Kasumi-1 (cell line): ENCODE measurements at regions not wholly inside any gene's neighbourhood (a gene's known extent, or its start where the extent isn't known, plus 50 kb on each side); places are given as distances from the start of the nearest gene placed in this dataset.
"Not testable (repeated sequence)": the region's sequence is repeated elsewhere in the genome, so short reads cannot be mapped to it uniquely, and the experiment has no call there.

Source experiments
- DNase-seq, 2 experiments: peaks; one replicate each; lab custom pipeline; 2025; lab: John Stamatoyannopoulos, UW

- no peak for DNase-seq
Observed at GRCh38 chr1:3992103-3992556, 92.1 kb upstream of the C1orf174 start.

- DNase-seq = no peak
Observed at GRCh38 chr1:3992746-3993145, 92.7 kb upstream of the C1orf174 start.

GRCh38 chr1:3993619-3994375 lies 93.7 kb upstream of the C1orf174 start:
- DNase-seq = no peak

- DNase-seq = no peak
Observed at GRCh38 chr1:3995141-3995780, 95.2 kb upstream of the C1orf174 start.

- no peak for DNase-seq
Observed at GRCh38 chr1:3996846-3997705, 97.0 kb upstream of the C1orf174 start.

- no peak for DNase-seq
Observed at GRCh38 chr1:3998086-3998485, 98.0 kb upstream of the C1orf174 start.

GRCh38 chr1:3999514-3999913 lies 99.4 kb upstream of the C1orf174 start:
- DNase-seq = not testable (repeated sequence)

- no peak for DNase-seq
Observed at GRCh38 chr1:3999941-4000735, 100.1 kb upstream of the C1orf174 start.

GRCh38 chr1:4000811-4001251 lies 100.8 kb upstream of the C1orf174 start:
- DNase-seq = no peak

- DNase-seq = no peak
Observed at GRCh38 chr1:4001461-4001860, 101.4 kb upstream of the C1orf174 start.

GRCh38 chr1:4002061-4002521 lies 102.0 kb upstream of the C1orf174 start:
- DNase-seq = no peak

- DNase-seq = no peak
Observed at GRCh38 chr1:4002741-4003140, 102.7 kb upstream of the C1orf174 start.

GRCh38 chr1:4003846-4004505 lies 103.9 kb upstream of the C1orf174 start:
- DNase-seq = no peak

- no peak for DNase-seq
Observed at GRCh38 chr1:4004635-4005430, 104.8 kb upstream of the C1orf174 start.

- no peak for DNase-seq
Observed at GRCh38 chr1:4005431-4005830, 105.4 kb upstream of the C1orf174 start.

GRCh38 chr1:4006676-4007374 lies 106.8 kb upstream of the C1orf174 start:
- peak in 1 of 2 experiments; percentile 35 for DNase-seq

- no peak for DNase-seq
Observed at GRCh38 chr1:4010284-4010683, 110.2 kb upstream of the C1orf174 start.

GRCh38 chr1:4010814-4011605 lies 110.9 kb upstream of the C1orf174 start:
- no peak for DNase-seq
